Aorta (tissue), 5 donors: ENCODE measurements at regions not wholly inside any gene's neighbourhood (a gene's known extent, or its start where the extent isn't known, plus 50 kb on each side); places are given as distances from the start of the nearest gene placed in this dataset.

ENCODE experiments used
- ATAC-seq: fragments of 200-7000 bp; cut with Tn5 transposase; one replicate; pipeline ENCODE4 v1.9.1; 2022; ENCODE audit warnings: moderate library complexity; ENCODE audit not compliant: low FRiP score
- DNase-seq, 2 donors: peaks; one replicate each; pipeline ENCODE4 v3.0.0-alpha.2; 2020
- H3K27ac ChIP-seq, 2 donors: one replicate each; pipeline ENCODE4 v1.5.1; 2013; ENCODE audit warnings: low read length in 2 of 2, mild to moderate bottlenecking in 2 of 2, moderate library complexity in 2 of 2, control low read depth in 1 of 2, inconsistent platforms in 1 of 2, low read depth in 1 of 2
- H3K27me3 ChIP-seq, 2 donors: one replicate each; pipeline ENCODE4 v1.6.1; 2013; ENCODE audit warnings: control low read depth in 1 of 2, low read length in 1 of 2, mild to moderate bottlenecking in 1 of 2, moderate library complexity in 1 of 2; ENCODE audit not compliant: insufficient read depth in 2 of 2, control insufficient read depth in 1 of 2
- H3K36me3 ChIP-seq, 2 donors: one replicate each; pipeline ENCODE4 v1.6.1; 2013; ENCODE audit warnings: control low read depth in 1 of 2, low read length in 1 of 2, mild to moderate bottlenecking in 1 of 2; ENCODE audit not compliant: insufficient read depth in 2 of 2, control insufficient read depth in 1 of 2
- H3K4me1 ChIP-seq, 2 donors: one replicate each; pipeline ENCODE4 v1.6.1; 2013; ENCODE audit warnings: low read length in 2 of 2, control low read depth in 1 of 2, mild to moderate bottlenecking in 1 of 2, moderate library complexity in 1 of 2; ENCODE audit not compliant: insufficient read depth in 2 of 2, control insufficient read depth in 1 of 2
- H3K4me3 ChIP-seq, 2 donors: one replicate each; pipeline ENCODE4 v1.5.1; 2013; ENCODE audit warnings: low read length in 2 of 2, control low read depth in 1 of 2, mild to moderate bottlenecking in 1 of 2
- H3K9me3 ChIP-seq: one replicate; pipeline ENCODE4 v1.6.1; 2013; ENCODE audit warnings: mild to moderate bottlenecking, low read length; ENCODE audit not compliant: control insufficient read depth
- WGBS, 2 donors: extraction: QIAGEN DNeasy Blood & Tissue Kit; methylation state at CpG; one replicate each; pipeline ENCODE4 v1.1.7; 2013; 5-methylcytosine and 5-hydroxymethylcytosine counted together
- intact Hi-C, 2 donors: fragments of 100-400 bp; cut with DNase I; formaldehyde crosslinking; loops; one replicate each; pipeline versions ENCODE4 v1.14.2 to v1.15.0; 2022
- donor health status: healthy with polysubstance abuse.
- donor health status: Bipolar disorder and iron deficiency.
- donor health status: DM: no; HTN: no; CAD: no.
- donor health status: DM: no; HTN: no; CAD: no.
- donor health status: DM: yes; HTN: yes; CAD: no.

DNA sequence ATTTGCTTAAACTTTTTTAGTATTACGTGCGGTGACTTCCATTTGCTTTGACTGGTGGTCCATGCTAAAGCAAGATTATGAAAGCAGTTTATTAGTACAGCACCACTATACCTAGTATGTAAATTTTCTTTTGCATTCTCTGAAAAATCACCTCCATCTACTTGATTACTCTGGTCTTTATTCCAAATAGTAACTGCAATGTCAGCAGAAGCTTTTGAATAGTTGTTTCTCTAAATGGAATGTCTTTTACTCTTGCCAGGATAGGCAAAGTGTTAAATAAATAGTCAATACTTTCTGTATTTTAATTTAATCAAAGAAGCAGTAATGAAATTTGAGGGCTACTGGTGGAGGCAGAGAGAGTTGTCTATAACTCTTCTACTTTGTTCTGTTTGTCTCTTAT lies 167.2 kb upstream of the SLC4A4 start:
- ATAC-seq (no peak), DNase-seq (no peak)
- Histone ChIP-seq H3K36me3 (no peaks in the 10 kb centered on the region), H3K27ac (no peak overlapping the region), H3K4me1 (no peaks in the 10 kb centered on the region), H3K27me3 (no peaks in the 10 kb centered on the region), H3K9me3 (no peaks in the 10 kb centered on the region), H3K4me3 (no peak overlapping the region)
- WGBS, 2 donors, result 98 to 100% methylated on average over 2 of the region's 2 CpGs
- intact Hi-C loops, result no loop called here

DNA sequence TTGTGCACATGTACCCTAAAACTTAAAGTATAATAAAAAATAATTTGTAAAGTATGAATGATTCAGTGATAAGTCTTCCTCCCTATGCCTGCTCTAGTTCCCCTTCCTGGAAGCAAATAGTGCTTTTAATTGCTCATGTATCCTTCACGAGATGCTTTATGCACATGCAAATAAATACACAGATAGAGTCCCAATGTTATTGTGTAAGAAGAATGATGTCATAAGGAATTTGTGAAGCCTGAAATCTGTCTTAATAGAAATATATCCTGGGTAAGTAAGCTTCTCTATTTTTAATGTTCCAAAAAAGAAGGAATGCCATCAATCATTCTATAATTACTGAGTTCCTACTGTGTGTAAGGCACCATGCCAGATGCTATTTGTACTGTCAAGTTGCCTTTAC lies 157.5 kb upstream of the SLC4A4 start:
- no peak overlapping the region for H3K4me3 ChIP-seq
- no peak overlapping the region for H3K27ac ChIP-seq
- H3K36me3 ChIP-seq, result no peaks in the 10 kb centered on the region
- no peak for ATAC-seq
- no peaks in the 10 kb centered on the region for H3K4me1 ChIP-seq
- no peaks in the 10 kb centered on the region for H3K27me3 ChIP-seq
- 63 to 81% methylated on average over 1 of the region's 1 CpG for whole genome bisulfite sequencing, 2 donors
- no peaks in the 10 kb centered on the region for H3K9me3 ChIP-seq
- no peak for DNase-seq
- intact Hi-C loops, result no loop called here

DNA sequence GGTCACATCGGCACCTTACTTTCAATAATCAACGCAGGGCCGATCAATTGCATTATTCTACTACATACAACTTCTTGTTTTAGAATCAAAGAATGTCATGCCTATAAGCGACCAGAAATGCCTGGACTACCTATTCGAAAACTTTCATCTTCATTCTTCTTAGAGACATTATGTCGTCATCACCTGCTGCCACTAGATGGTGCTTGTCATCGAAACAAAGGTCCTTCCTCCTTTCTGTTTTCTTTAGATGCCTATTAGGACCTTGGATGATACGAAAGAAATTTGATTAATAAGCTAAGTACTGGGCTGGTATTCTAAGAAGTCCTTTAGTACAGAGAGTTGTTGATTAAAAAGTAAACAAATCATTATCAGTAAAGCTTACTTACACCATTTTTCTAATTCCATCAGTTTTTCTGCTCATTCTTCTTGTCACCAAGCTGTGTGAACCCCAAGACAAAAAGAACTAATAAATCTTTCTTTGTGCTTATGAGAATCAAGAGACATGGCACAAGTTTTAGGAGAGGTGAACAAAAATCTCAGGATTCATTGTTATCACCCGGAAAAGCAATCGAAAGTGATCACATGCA lies 154.5 kb upstream of the SLC4A4 start:
- intact Hi-C loops, result no loop called here
- H3K4me1 ChIP-seq, result no peaks in the 10 kb centered on the region
- H3K4me3 ChIP-seq, result no peak overlapping the region
- H3K27ac ChIP-seq, result no peak overlapping the region
- H3K9me3 ChIP-seq, result no peaks in the 10 kb centered on the region
- 32 to 34% methylated on average over 10 of the region's 10 CpGs for WGBS, 2 donors
- DNase-seq (no peak), ATAC-seq (no peak)
- no peaks in the 10 kb centered on the region for H3K27me3 ChIP-seq
- no peaks in the 10 kb centered on the region for H3K36me3 ChIP-seq

DNA sequence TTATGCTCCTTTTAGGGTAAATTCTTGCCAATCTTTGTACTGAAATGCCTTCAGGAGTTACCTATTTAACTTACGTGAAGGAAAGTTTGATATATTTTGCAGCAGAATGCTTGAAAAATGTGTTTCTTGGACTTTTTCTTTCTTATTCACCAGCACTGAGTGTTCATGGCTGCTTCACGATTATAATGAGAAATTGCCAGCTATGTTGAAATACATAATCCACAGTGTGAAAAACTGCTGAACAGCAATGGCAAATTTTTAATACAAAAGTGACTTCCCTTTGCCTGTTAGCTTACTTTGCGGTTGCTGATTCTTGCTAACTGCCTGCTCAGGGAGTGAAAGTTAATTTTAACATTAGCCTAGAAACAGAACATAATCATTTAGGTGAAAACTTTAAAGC lies 153.8 kb upstream of the SLC4A4 start:
- Histone ChIP-seq H3K4me1 (no peaks in the 10 kb centered on the region), H3K27ac (no peak overlapping the region), H3K27me3 (no peaks in the 10 kb centered on the region), H3K36me3 (no peaks in the 10 kb centered on the region), H3K4me3 (no peak overlapping the region), H3K9me3 (no peaks in the 10 kb centered on the region)
- WGBS, 2 donors, result 39 to 42% methylated on average over 3 of the region's 3 CpGs
- DNase-seq, result no peak
- intact Hi-C loops, result loop anchor here (5.0 kb wide), 3 partner anchors 47 to 527 kb away; no protein-coding TSS in a partner anchor
- no peak for ATAC-seq

DNA sequence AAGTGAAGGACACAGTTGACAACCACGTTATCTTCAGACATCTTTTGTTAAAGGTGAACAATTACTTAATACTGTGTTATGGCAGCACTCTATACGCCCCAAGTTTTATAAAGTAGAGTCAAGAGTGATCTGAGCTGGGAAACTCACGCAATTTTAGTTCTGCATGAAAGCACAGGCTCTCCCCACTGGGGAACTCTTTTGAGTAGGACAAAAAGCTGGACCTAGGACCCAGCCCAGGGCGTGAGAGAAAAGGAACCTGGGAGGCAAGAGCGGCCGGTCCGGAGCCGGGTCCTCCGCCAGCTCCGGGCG lies 152.6 kb upstream of the SLC4A4 start:
- no peaks in the 10 kb centered on the region for H3K36me3 ChIP-seq
- no peaks in the 10 kb centered on the region for H3K27me3 ChIP-seq
- H3K9me3 ChIP-seq, result no peaks in the 10 kb centered on the region
- H3K4me3 ChIP-seq, result peak overlapping the region; percentile 45 to 78
- DNase-seq (no peak), ATAC-seq (no peak)
- intact Hi-C loops, result loop anchor here (5.0 kb wide), 3 partner anchors 46 to 526 kb away; no protein-coding TSS in a partner anchor
- WGBS, 2 donors, result 1% methylated on average over 7 to 11 of the region's 11 CpGs
- no peak overlapping the region for H3K27ac ChIP-seq
- H3K4me1 ChIP-seq, result no peaks in the 10 kb centered on the region

DNA sequence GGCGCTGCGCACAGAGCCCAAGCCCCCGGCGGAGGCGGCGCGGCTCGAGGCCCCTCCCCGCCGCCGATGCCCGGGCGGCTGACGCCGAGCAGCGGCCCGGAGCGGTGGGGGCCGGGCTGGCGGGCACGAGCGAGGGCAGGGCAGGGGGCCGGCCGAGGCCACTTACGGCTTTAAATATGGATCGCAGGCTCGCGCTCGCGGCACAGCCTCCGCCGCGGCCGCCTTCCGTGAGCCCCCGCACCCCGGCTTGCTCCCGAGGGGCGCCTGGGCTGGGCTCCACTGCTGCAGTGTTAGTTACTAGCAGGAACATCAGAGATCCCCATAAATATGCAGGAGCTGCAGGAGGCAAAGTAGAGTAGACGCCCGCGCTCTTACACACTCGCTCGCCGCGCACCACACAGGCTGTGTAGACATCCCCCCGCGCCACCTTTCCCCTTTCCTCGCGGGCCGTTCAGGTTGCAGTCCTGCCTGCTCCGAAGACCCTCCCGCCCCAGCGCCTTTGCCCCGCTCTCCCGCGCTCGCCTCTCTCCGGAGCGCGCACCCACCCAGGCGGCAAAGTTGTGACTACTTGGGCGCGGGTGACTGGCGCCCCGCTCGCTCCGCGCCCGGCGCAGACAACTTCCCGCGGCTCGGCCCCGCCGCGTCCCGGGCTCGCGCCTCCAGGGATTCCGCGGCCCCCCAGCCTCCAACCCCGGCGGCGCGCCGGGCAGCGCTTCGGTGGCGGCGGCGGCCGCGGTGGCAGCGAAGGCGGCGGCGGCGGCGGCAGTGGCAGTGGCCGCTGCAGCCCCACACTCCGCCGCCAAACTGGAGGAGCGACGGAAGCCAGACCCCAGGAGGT lies 152.0 kb upstream of the SLC4A4 start:
- peak; percentile 94 for ATAC-seq
- DNase-seq, result peak; percentile 58 to 86
- Histone ChIP-seq H3K27ac (peak overlapping the region in 1 of 2 donors; percentile 59), H3K4me1 (no peaks in the 10 kb centered on the region), H3K4me3 (peak overlapping the region; percentile 45 to 78), H3K36me3 (no peaks in the 10 kb centered on the region), H3K9me3 (no peaks in the 10 kb centered on the region), H3K27me3 (no peaks in the 10 kb centered on the region)
- intact Hi-C loops, result loop anchor here (5.0 kb wide), 3 partner anchors 46 to 526 kb away; no protein-coding TSS in a partner anchor
- WGBS, 2 donors, result 0 to 1% methylated on average over 71 to 105 of the region's 105 CpGs

DNA sequence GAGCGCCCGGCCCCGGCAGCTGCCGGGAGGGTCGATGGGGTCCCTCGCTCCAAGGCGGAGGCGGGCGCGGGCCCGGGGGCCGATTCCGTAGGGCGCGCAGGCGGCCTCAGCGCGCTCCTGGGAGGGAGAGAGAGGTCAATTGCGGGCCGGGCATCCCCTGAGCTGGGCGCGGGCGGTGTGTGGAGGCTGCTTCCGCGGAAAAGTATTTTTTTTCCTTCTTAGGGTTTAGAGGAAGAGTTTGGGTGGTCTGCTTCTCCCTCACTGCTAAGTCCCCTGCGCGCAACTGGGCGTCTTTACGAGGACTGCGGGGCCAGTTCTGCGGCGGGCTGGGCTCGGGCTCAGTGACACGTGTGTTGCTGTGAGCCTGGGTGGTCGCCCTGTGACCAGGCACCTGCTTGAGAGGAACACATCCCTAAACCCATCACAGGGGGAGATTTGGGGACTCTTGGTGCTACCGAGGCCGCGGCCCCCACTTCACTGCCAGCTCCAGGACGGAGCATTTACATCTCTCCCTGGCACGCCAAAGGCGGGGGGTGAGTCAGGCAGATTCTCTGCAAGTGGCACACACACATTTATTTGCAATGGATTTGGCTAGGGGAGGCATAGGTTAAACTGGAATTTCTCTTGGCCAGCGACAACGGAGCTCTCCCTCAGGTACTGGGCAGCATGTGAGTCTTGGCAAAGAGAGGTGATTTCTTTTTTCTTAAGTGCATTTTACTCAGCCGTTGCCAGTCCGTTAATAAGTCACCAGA lies 151.2 kb upstream of the SLC4A4 start:
- Histone ChIP-seq H3K4me1 (no peaks in the 10 kb centered on the region), H3K4me3 (peak overlapping the region; percentile 45 to 78), H3K27me3 (no peaks in the 10 kb centered on the region), H3K27ac (peak overlapping the region in 1 of 2 donors; percentile 7), H3K9me3 (no peaks in the 10 kb centered on the region), H3K36me3 (no peaks in the 10 kb centered on the region)
- WGBS, 2 donors, result 1% methylated on average over 42 to 45 of the region's 45 CpGs
- DNase-seq (peak; percentile 52 to 80), ATAC-seq (peak; percentile 46)
- intact Hi-C loops, result loop anchor here (5.0 kb wide), 3 partner anchors 45 to 525 kb away; no protein-coding TSS in a partner anchor

DNA sequence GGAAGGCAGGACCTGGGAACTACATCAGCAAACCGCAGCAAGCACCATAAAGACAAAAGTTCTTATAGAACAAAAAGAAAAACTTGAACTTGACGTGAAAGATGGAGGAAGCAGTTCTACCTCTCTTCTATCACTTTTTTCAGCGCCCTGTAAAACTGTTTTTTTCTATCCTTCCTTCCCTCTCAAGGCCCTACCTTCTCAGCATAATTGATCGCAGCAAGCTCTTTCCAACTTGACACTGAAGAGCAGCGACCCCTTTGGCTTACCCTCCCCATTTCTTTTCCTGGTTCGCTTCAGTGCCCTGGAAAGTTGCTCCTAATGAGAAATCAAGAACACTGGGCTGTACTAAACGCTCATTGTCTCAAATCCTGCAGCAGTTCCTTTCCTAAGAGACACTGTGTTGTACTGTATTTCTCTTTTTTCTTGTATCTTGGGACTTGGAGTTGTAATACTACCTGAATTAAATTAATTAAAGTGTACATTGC lies 150.6 kb upstream of the SLC4A4 start:
- H3K4me3 ChIP-seq, result peak overlapping the region; percentile 45 to 78
- H3K27me3 ChIP-seq, result no peaks in the 10 kb centered on the region
- intact Hi-C loops, result loop anchor here (5.0 kb wide), 3 partner anchors 44 to 524 kb away; no protein-coding TSS in a partner anchor
- DNase-seq (no peak), ATAC-seq (no peak)
- H3K9me3 ChIP-seq, result no peaks in the 10 kb centered on the region
- no peaks in the 10 kb centered on the region for H3K4me1 ChIP-seq
- WGBS, 2 donors, result 16 to 17% methylated on average over 7 of the region's 7 CpGs
- H3K36me3 ChIP-seq, result no peaks in the 10 kb centered on the region
- no peak overlapping the region for H3K27ac ChIP-seq
